Hematopoietic multipotent progenitor cell treated with erythropoietin and hydrocortisone succinate and interleukin-3 and kit ligand, for 4 days (in vitro differentiated cells): ENCODE measurements at regions not wholly inside any gene's neighbourhood (a gene's known extent, or its start where the extent isn't known, plus 50 kb on each side); places are given as distances from the start of the nearest gene placed in this dataset.
"Not testable (repeated sequence)": the region's sequence is repeated elsewhere in the genome, so short reads cannot be mapped to it uniquely, and the experiment has no call there.

Experiments used
- DNase-seq: peaks from one replicate; pipeline ENCODE4 v3.0.0-alpha.2; 2015

GRCh38 chr17:5753421-5753820, 169.1 kb upstream of the NLRP1 start:
- DNase-seq, result no peak

- DNase-seq, result no peak
Measured at GRCh38 chr17:5757314-5757907, 173.1 kb upstream of the NLRP1 start.

- DNase-seq, result peak; percentile 11
Measured at GRCh38 chr17:5758651-5759050, 174.3 kb upstream of the NLRP1 start.

- DNase-seq, result no peak
Measured at GRCh38 chr17:5759501-5759925, 175.2 kb upstream of the NLRP1 start.

GRCh38 chr17:5762191-5762590, 177.9 kb upstream of the NLRP1 start:
- no peak for DNase-seq

- DNase-seq, result no peak
Measured at GRCh38 chr17:5763595-5764306, 179.4 kb upstream of the NLRP1 start.

GRCh38 chr17:5769593-5770354, 185.5 kb upstream of the NLRP1 start:
- DNase-seq, result no peak

GRCh38 chr17:5770441-5771270, 186.3 kb upstream of the NLRP1 start:
- DNase-seq, result no peak

GRCh38 chr17:5771271-5771577, 186.9 kb upstream of the NLRP1 start:
- not testable (repeated sequence) for DNase-seq

GRCh38 chr17:5772017-5772416, 187.7 kb upstream of the NLRP1 start:
- not testable (repeated sequence) for DNase-seq

GRCh38 chr17:5772720-5773119, 188.4 kb upstream of the NLRP1 start:
- no peak for DNase-seq

GRCh38 chr17:5773816-5774360, 189.6 kb upstream of the NLRP1 start:
- DNase-seq, result no peak

- no peak for DNase-seq
Measured at GRCh38 chr17:5775098-5775497, 190.8 kb upstream of the NLRP1 start.

GRCh38 chr17:5780476-5780875, 196.2 kb upstream of the NLRP1 start:
- no peak for DNase-seq

- no peak for DNase-seq
Measured at GRCh38 chr17:5781236-5781927, 197.1 kb upstream of the NLRP1 start.

GRCh38 chr17:5783269-5783668, 199.0 kb upstream of the NLRP1 start:
- DNase-seq, result no peak

GRCh38 chr17:5783851-5784250, 199.5 kb upstream of the NLRP1 start:
- no peak for DNase-seq

- no peak for DNase-seq
Measured at GRCh38 chr17:5784791-5785190, 200.5 kb upstream of the NLRP1 start.

GRCh38 chr17:5785338-5785737, 201.0 kb upstream of the NLRP1 start:
- no peak for DNase-seq

- DNase-seq, result no peak
Measured at GRCh38 chr17:5785867-5786509, 201.7 kb upstream of the NLRP1 start.

- no peak for DNase-seq
Measured at GRCh38 chr17:5786510-5786875, 202.2 kb upstream of the NLRP1 start.
